ENCODE measurements at regions not wholly inside any gene's neighbourhood (a gene's known extent, or its start where the extent isn't known, plus 50 kb on each side); places are given as distances from the start of the nearest gene placed in this dataset.

DNA sequence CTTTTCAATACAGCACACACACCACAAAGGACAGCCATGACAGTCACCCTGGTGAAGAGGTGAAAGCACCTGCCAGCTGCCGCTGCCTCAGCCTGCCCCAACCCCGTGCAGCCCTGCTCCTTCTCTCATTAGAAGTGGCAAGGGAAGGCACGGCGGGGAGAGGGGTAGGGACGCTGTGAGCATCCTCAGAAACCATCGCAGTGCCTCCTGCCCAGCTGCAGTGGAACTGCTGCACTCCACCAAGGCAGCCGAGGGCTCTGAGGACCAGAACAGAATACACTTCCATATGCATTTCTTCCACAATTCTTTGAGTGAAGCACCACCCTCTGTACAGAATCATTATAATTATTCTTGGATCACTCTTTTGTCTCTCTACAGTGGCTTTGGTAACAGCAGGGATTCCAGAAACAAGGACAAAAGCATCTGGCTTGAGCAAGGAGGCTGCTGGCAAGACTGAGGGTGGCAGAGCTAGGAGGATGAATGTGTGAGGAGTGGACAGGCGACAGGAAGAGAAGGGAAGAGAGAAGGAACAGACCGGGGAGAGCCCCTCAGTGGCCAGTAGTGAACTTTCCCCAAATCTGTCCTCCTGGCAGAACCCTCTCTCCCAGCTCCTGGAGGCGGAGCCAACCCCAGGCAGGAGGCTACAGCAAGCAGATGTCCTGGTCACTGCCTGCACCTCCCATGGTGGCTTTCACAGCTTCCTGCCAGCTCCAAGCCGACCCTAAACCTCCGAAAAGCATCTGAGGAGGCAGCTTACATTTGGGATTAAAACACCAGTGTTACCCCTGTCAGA lies 73.2 kb downstream of the MTNR1A start:
- DNase-seq, result no peak
- Mint-ChIP-seq H3K27ac (no peak overlapping the region), H3K9me3 (ENCODE audit: low read depth) (no peaks in the 10 kb centered on the region), H3K4me3 (no peak overlapping the region), H3K27me3 (no peaks in the 10 kb centered on the region), H3K36me3 (no peaks in the 10 kb centered on the region), H3K4me1 (no peaks in the 10 kb centered on the region)
- no peak for ATAC-seq
- CTCF ChIA-PET, result interaction anchor here (1.5 kb wide), 1 partner anchor 9 kb away, joined by 3 read pairs; no protein-coding TSS in a partner anchor

DNA sequence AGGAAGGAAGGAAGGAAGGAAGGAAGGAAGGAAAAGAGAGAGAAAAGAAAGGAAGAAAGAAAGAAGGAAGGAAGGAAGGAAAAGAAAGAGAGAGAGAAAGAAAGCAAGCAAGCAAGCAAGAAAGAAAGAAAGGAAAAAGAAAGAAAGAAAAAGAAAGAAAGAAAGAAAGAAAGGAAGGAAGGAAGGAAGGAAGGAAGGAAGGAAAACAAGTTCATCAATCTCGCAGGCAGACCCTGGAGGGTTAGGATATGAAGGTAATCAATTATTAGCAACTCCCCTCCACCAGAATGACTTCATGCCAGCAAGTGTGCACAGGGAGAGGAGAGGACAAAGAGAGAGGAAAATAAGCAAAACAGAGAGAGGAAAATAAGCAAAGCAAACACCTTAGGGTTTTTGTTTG lies 80.2 kb downstream of the MTNR1A start:
- no peak for ATAC-seq
- Mint-ChIP-seq H3K27me3 (no peaks in the 10 kb centered on the region), H3K27ac (no peak overlapping the region), H3K4me1 (no peaks in the 10 kb centered on the region), H3K4me3 (no peak overlapping the region), H3K9me3 (ENCODE audit: low read depth) (no peaks in the 10 kb centered on the region), H3K36me3 (no peaks in the 10 kb centered on the region)
- CTCF ChIA-PET, result no interaction called here
- DNase-seq, result no peak

- ATAC-seq (no peak), DNase-seq (no peak)
- Mint-ChIP-seq H3K27ac (no peak overlapping the region), H3K4me1 (no peaks in the 10 kb centered on the region), H3K36me3 (no peaks in the 10 kb centered on the region), H3K27me3 (no peaks in the 10 kb centered on the region), H3K4me3 (no peak overlapping the region), H3K9me3 (ENCODE audit: low read depth) (no peaks in the 10 kb centered on the region)
- CTCF ChIA-PET, result interaction anchor here (1.0 kb wide), 1 partner anchor 9 kb away, joined by 3 read pairs; no protein-coding TSS in a partner anchor
These were observed 81.4 kb downstream of the MTNR1A start for GRCh38 chr4:186473933-186474332.

DNA sequence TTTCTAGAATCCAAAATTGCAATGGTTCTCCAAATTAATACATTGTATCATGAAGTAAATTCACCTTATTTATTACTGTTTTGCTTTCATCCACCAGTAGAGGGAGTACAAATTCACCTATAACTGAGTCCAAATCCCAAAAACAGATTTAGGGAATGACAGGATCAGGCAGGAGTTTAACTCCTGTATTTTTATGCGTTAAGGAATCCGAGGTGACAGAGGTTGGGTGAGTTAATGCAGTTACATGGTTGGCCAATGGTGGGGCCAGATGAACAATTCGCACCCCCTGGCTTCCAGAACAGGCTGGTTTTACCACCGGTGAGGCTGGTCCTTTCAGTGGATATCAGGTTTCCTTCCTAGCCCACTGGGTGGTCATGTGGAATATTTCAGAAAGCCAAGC lies 82.4 kb downstream of the MTNR1A start:
- no peak for ATAC-seq
- Mint-ChIP-seq H3K36me3 (no peaks in the 10 kb centered on the region), H3K4me1 (no peaks in the 10 kb centered on the region), H3K9me3 (ENCODE audit: low read depth) (no peaks in the 10 kb centered on the region), H3K27me3 (no peaks in the 10 kb centered on the region), H3K27ac (no peak overlapping the region), H3K4me3 (no peak overlapping the region)
- CTCF ChIA-PET, result interaction anchor here (1.0 kb wide), 1 partner anchor 10 kb away, joined by 3 read pairs; no protein-coding TSS in a partner anchor
- DNase-seq, result no peak

DNA sequence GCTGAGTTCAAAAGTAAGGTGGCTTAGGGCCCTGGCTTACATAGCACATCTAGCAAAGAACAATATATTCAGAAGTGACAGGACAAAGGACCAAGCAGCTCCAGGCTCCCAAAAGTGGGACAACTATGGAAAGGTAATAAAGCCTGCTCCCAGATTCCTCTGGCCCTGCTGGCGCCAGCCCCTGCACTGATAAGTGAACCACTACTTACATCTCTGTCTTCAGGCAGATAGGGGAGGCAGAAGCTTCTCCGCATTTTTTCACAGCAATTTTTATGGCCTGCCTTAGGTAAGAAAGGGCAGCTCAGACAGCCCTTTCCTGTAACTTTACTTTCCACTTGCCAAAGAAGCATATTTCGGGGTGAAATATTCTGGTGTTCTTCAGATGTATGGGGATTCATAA lies 83.9 kb downstream of the MTNR1A start:
- Mint-ChIP-seq H3K36me3 (no peaks in the 10 kb centered on the region), H3K4me1 (no peaks in the 10 kb centered on the region), H3K27ac (no peak overlapping the region), H3K9me3 (ENCODE audit: low read depth) (no peaks in the 10 kb centered on the region), H3K4me3 (no peak overlapping the region), H3K27me3 (no peaks in the 10 kb centered on the region)
- DNase-seq (no peak), ATAC-seq (no peak)
- CTCF ChIA-PET, result no interaction called here

DNA sequence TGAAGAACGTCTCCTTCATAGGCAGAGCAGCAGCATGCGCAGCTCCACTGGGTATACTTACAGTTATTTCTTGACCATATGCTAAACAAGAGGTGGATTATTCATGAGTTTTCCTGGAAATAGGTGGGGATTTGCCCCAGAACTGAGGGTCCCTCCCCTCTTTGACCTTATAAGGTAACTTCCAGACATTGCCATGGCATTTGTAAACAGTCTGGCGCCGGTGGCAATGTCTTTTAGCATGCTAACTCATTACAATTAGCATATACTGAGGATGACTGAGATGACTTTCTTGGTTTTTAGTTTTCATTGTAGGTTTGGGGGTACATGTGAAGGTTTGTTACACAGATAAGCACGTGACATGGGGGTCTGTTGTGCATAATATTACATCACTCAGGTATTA lies 97.3 kb downstream of the MTNR1A start:
- ATAC-seq (no peak), DNase-seq (no peak)
- H3K9me3 Mint-ChIP-seq (ENCODE audit: low read depth), result peaks cover 5% of the 10 kb centered on the region
- H3K27ac Mint-ChIP-seq, result no peak overlapping the region
- no peaks in the 10 kb centered on the region for H3K4me1 Mint-ChIP-seq
- no peak overlapping the region for H3K4me3 Mint-ChIP-seq
- no peaks in the 10 kb centered on the region for H3K36me3 Mint-ChIP-seq
- CTCF ChIA-PET, result no interaction called here
- no peaks in the 10 kb centered on the region for H3K27me3 Mint-ChIP-seq

- no peak overlapping the region for H3K4me3 Mint-ChIP-seq
These were observed 103.4 kb downstream of the MTNR1A start for GRCh38 chr4:186451982-186452381.

DNA sequence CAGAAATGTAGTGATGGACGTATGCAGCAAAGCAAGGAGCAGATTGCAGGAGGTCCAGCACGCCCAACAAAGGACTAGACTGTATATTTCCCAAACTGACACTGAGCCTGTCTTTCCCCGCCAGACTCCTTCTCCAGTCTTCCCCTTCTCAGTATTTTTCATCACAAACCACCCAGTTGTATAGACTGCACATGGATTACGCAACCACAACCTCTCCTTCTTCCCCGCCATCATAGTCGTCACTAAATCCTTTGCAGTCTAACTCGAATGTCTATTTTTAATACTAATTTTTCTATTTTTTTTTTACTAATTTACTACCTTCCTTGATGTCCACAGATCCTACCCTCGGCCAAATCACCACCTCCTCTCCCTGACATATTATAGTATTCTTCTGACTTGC lies 105.4 kb downstream of the MTNR1A start:
- DNase-seq, result no peak
- Mint-ChIP-seq H3K4me3 (no peak overlapping the region), H3K27me3 (no peaks in the 10 kb centered on the region), H3K27ac (no peak overlapping the region), H3K36me3 (no peaks in the 10 kb centered on the region), H3K4me1 (no peaks in the 10 kb centered on the region), H3K9me3 (ENCODE audit: low read depth) (peaks cover 27% of the 10 kb centered on the region)
- CTCF ChIA-PET, result no interaction called here
- no peak for ATAC-seq

More at GRCh38 chr4:186451982-186452381, 103.4 kb downstream of the MTNR1A start:
- Mint-ChIP-seq H3K27ac (no peak overlapping the region), H3K36me3 (no peaks in the 10 kb centered on the region), H3K9me3 (ENCODE audit: low read depth) (peaks cover 27% of the 10 kb centered on the region), H3K4me1 (no peaks in the 10 kb centered on the region), H3K27me3 (no peaks in the 10 kb centered on the region)
- ATAC-seq (no peak), DNase-seq (no peak)
- CTCF ChIA-PET, result no interaction called here

- no peaks in the 10 kb centered on the region for H3K4me1 Mint-ChIP-seq
- no peaks in the 10 kb centered on the region for H3K36me3 Mint-ChIP-seq
- CTCF ChIA-PET, result no interaction called here
- no peak overlapping the region for H3K27ac Mint-ChIP-seq
- no peak for ATAC-seq
- no peak for DNase-seq
- H3K27me3 Mint-ChIP-seq, result no peaks in the 10 kb centered on the region
- H3K4me3 Mint-ChIP-seq, result no peak overlapping the region
- peaks cover 8% of the 10 kb centered on the region for H3K9me3 Mint-ChIP-seq (ENCODE audit: low read depth)
These were observed 110.3 kb downstream of the MTNR1A start for GRCh38 chr4:186445040-186445439.

- ATAC-seq (no peak), DNase-seq (no peak)
- Mint-ChIP-seq H3K36me3 (no peaks in the 10 kb centered on the region), H3K27ac (no peak overlapping the region), H3K9me3 (ENCODE audit: low read depth) (peaks cover 2% of the 10 kb centered on the region), H3K27me3 (no peaks in the 10 kb centered on the region), H3K4me3 (no peak overlapping the region), H3K4me1 (no peaks in the 10 kb centered on the region)
- CTCF ChIA-PET, result no interaction called here
These were observed 113.9 kb downstream of the MTNR1A start for GRCh38 chr4:186441502-186441901.

GRCh38 chr4:186428481-186428880 lies 126.9 kb downstream of the MTNR1A start:
- no peak for DNase-seq
- Mint-ChIP-seq H3K9me3 (ENCODE audit: low read depth) (peaks cover 3% of the 10 kb centered on the region), H3K4me1 (no peaks in the 10 kb centered on the region), H3K27ac (no peak overlapping the region), H3K4me3 (no peak overlapping the region), H3K27me3 (no peaks in the 10 kb centered on the region), H3K36me3 (no peaks in the 10 kb centered on the region)
- ATAC-seq, result no peak
- CTCF ChIA-PET, result no interaction called here

- no peak for ATAC-seq
- H3K27ac Mint-ChIP-seq, result no peak overlapping the region
- H3K36me3 Mint-ChIP-seq, result no peaks in the 10 kb centered on the region
- no peak overlapping the region for H3K4me3 Mint-ChIP-seq
- no peaks in the 10 kb centered on the region for H3K9me3 Mint-ChIP-seq (ENCODE audit: low read depth)
- no peak for DNase-seq
- H3K27me3 Mint-ChIP-seq, result no peaks in the 10 kb centered on the region
- CTCF ChIA-PET, result no interaction called here
- no peaks in the 10 kb centered on the region for H3K4me1 Mint-ChIP-seq
These were observed 130.6 kb downstream of the MTNR1A start for GRCh38 chr4:186424745-186425144.

DNA sequence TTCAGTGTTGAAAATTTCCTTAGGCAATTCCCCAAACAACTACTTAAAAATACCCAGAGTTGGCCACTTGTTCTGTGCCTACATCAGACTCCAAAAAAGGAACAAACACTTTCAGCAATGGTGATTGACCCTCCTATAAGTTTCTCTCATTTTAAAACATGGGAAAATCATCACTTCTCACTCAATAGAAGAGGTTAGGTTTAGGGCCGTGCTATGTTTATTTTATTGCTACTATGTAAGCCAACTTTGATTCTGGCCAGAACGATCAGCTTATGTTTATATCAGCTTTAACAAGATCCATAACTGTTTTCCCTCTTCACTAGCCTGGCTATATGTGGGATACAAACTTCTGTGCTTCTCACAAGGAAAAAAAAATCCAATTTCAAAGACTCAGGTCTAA lies 133.1 kb downstream of the MTNR1A start:
- no peak for ATAC-seq
- Mint-ChIP-seq H3K4me3 (no peak overlapping the region), H3K27me3 (no peaks in the 10 kb centered on the region), H3K36me3 (no peaks in the 10 kb centered on the region), H3K4me1 (no peaks in the 10 kb centered on the region), H3K27ac (no peak overlapping the region), H3K9me3 (ENCODE audit: low read depth) (no peaks in the 10 kb centered on the region)
- CTCF ChIA-PET, result no interaction called here
- DNase-seq, result no peak

- H3K27me3 Mint-ChIP-seq, result no peaks in the 10 kb centered on the region
- no peaks in the 10 kb centered on the region for H3K9me3 Mint-ChIP-seq (ENCODE audit: low read depth)
- DNase-seq, result no peak
- H3K36me3 Mint-ChIP-seq, result no peaks in the 10 kb centered on the region
- no peak overlapping the region for H3K27ac Mint-ChIP-seq
- H3K4me1 Mint-ChIP-seq, result no peaks in the 10 kb centered on the region
- no peak overlapping the region for H3K4me3 Mint-ChIP-seq
- CTCF ChIA-PET, result no interaction called here
- no peak for ATAC-seq
These were observed 138.8 kb downstream of the MTNR1A start for GRCh38 chr4:186416451-186417060.
